ENCODE measurements at regions not wholly inside any gene's neighbourhood (a gene's known extent, or its start where the extent isn't known, plus 50 kb on each side); places are given as distances from the start of the nearest gene placed in this dataset.

DNA sequence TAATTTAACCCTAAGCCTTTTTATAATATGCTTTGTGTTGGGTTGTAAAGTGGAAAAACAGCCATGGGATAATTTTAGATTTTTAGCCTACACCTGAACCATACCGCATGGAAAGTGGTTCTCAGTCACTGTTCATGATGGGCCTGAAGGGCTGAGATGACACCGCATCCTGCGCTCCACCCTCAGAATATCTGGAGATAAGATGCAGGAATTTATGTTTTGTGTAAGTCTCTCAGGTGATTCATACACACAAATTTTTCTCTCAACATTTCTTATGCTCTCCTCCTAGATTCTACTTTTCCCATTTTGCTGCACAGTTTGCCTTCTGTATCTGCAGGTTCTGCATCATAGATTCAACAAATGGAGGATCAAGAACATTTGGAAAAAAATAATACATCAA is 191.3 kb upstream of the PHACTR1 start:
- TF ChIP-seq, protein P1, sequence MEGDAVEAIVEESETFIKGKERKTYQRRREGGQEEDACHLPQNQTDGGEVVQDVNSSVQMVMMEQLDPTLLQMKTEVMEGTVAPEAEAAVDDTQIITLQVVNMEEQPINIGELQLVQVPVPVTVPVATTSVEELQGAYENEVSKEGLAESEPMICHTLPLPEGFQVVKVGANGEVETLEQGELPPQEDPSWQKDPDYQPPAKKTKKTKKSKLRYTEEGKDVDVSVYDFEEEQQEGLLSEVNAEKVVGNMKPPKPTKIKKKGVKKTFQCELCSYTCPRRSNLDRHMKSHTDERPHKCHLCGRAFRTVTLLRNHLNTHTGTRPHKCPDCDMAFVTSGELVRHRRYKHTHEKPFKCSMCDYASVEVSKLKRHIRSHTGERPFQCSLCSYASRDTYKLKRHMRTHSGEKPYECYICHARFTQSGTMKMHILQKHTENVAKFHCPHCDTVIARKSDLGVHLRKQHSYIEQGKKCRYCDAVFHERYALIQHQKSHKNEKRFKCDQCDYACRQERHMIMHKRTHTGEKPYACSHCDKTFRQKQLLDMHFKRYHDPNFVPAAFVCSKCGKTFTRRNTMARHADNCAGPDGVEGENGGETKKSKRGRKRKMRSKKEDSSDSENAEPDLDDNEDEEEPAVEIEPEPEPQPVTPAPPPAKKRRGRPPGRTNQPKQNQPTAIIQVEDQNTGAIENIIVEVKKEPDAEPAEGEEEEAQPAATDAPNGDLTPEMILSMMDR (optimal IDR thresholded peaks at IDR 0.05 in 1 of 3, IDR thresholded peaks at IDR 0.05 in 1 of 3, conservative IDR thresholded peaks at IDR 0.05 in 1 of 3; ENCODE audit: extremely low read depth in 1 of 3, insufficient read depth in 2 of 3, low read length in 3 of 3): no peak
- TF ChIP-seq EZH2 (IDR thresholded peaks at IDR 0.05; ENCODE audit: low read length): no peak
